HG02759 (cell line): ENCODE measurements at regions not wholly inside any gene's neighbourhood (a gene's known extent, or its start where the extent isn't known, plus 50 kb on each side); places are given as distances from the start of the nearest gene placed in this dataset.
"Not testable (repeated sequence)": the region's sequence is repeated elsewhere in the genome, so short reads cannot be mapped to it uniquely, and the experiment has no call there.

Experiments
- ATAC-seq: cut with Tn5 transposase; IDR thresholded peaks from one replicate; pipeline ENCODE4 v1.9.1; 2021; ENCODE audit warnings: mild to moderate bottlenecking, moderate library complexity; ENCODE audit not compliant: unreplicated experiment

DNA sequence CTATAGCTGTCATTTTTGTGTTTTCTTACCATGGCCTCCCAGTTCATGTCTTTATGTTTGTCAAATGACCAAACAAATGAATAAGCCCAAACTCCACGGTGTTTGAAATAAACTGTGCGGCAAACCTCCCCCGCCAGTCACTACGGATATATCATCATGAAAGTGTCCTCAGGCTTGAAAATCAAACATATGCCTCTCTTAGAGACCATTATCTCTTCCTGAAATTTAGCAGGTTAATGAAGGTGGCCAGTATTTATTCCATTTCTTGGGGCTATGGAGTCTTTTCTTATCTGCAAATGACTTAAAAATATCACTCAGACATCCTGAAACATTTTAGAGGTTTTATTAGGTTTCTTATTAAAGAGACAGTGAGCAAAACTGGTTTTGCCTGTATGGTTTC, 610.3 kb upstream of the CDH5 start:
- ATAC-seq = no peak

DNA sequence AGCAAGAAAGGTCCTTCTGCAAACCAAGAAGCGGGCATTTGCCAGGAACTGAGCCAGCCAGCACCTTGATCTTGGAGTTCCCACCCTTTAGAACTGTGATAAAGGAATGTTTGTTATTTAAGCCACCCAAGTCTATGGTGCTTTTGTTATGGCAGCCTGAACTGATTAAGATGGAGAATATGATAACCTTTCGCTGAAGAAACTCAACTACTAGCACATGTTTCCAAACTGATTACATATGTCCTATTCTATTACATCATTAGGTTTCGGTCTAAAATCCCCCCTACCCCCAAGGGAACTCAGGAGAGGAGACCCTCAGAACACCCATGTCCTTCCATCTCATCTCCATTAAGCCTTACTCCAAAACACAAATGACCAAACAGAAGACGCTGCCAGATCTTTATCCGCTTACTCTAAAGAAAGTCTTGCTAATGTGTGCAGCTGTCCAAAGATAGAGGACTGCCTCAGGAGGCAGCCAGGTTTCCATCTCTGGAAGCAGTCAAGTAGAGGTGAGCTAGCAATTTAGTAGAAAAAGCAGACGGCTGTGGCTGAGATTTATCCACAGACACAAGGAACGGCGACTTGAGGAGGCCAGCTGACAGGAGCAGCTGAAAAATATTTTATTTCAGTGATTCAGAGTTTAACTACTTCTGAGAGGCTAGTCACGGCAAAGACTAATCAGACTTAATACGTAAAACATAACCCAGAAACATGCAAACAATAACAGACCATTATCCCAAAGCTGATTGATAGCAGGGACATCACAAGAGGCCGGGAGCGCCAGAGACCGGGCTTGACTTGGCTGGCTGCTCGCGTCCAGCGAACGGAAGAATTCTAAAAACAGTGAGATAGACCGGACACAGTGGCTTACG, 611.4 kb upstream of the CDH5 start:
- no peak for ATAC-seq

GRCh38 chr16:65752522-65752844, 614.0 kb upstream of the CDH5 start:
- ATAC-seq = no peak

- no peak for ATAC-seq
Observed at GRCh38 chr16:65751622-65752521, 614.6 kb upstream of the CDH5 start.

DNA sequence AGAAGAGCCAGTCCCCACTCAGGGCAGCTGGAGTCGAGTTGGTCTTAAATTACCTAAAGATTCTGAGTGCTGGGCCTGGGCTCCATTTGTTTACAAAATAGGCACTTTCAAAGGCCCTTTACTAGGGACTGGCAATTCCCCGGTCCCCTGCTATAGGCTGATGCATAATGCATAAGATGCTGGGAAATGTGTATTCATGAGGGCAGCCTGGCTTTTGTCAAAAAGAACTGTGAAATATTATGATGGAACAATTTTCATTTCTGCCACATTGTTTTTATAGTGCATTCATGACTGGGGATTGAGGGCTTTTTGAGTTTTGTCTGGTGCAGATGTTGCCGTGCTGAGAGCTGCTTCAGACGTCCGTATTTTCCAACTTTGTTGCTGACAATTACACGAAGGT, 617.0 kb upstream of the CDH5 start:
- ATAC-seq = no peak

GRCh38 chr16:65746941-65747340, 619.5 kb upstream of the CDH5 start:
- no peak for ATAC-seq

GRCh38 chr16:65745201-65745708, 621.2 kb upstream of the CDH5 start:
- ATAC-seq = no peak

DNA sequence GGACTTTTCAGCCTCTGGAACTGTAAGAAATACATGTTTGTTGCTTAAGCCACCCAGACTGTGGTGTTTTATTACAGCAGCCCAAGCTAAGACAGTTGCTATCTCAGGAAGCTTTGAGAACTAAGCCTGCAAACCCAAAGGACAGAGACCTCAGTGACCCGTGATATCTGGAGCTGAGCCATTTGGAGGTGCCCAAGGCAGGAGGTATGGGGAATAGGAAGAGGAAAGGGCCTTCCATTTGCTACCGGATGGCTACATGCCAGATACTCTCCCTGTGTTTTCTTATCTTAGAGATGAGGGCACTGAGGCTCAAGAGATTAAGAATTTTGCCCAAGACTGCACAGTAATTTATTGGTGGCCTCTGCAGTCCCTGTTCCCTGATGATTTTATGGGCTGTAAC, 622.1 kb upstream of the CDH5 start:
- ATAC-seq = no peak

- ATAC-seq = no peak
Observed at GRCh38 chr16:65743558-65743957, 621.7 kb upstream of the CDH11 start.

DNA sequence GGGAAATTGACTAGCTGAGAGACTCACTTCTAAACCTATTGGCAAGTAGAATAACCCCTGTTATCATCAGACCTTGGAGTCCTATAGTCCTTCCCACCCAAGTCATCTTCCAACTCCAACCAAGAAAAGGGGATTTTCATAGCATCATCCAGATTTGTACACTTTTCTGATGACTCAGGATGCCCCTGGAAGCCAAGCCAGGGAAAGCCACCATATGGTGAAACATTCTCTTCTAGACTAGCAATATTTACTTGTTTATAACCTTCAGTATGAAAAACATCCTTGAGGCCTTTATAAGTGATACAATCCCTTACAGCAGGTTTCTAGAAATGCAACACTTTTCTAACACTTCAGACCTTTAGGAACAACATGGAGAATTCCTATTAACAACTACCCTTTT, 618.8 kb upstream of the CDH11 start:
- no peak for ATAC-seq

- ATAC-seq = no peak
Observed at GRCh38 chr16:65739518-65739917, 617.7 kb upstream of the CDH11 start.

DNA sequence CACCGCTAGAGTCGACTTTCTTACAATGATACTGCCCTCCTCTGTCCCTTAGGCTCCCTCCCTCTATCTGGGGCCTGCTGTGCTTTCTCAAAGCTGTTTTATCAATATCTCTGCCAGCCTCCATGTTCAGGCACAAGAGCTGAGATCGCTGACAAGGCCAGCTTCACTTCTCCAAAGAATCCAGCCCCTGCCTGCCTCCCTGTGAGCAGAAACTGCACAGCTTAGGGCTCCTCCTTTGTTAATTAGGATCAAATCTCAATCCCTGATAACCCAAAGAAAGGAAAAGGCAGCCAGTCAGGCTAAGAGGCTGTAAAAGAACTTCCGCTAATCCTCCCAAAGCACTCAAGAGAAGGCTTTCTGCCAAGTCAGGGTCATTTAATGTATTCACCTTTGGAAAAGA, 616.0 kb upstream of the CDH11 start:
- no peak for ATAC-seq

GRCh38 chr16:65735615-65736014, 613.8 kb upstream of the CDH11 start:
- not testable (repeated sequence) for ATAC-seq

DNA sequence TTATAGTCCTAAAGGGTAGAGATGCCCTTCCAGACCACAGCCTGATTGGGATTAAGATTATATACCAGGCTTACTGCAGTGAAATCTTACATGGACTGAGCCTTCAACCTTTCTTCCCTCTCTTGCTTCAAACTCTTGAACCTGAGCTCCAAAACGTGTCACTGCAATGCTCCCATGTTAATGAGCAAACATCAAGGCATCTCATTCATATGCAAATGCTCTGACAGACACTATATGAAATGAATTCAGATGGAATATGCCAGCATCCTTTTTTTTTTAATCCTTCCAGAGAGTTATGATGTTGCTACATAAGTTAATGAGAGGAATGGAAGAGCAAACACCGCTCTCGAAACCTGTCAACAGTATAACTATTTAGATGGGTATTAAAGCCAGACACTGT, 611.9 kb upstream of the CDH11 start:
- no peak for ATAC-seq

DNA sequence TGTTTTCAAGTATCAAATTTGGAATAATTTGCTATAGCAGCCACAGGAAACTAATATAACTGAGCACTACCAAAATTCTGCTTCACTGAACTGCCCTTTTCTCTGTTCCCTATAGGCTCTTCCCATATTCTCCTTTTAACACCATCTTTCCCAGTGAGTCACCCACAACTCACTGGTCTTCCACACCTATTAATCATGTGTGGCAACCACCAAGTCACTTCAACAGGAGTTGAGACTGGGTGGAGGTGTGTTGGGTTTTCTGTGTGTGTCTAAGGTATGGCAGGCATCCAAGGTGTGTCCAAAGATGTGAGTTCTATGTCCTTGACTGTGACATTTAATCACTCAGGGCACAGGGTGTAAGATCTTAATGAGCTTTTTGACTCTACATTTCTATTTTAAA, 610.0 kb upstream of the CDH11 start:
- ATAC-seq = no peak

GRCh38 chr16:65728652-65729051, 606.8 kb upstream of the CDH11 start:
- ATAC-seq = no peak

DNA sequence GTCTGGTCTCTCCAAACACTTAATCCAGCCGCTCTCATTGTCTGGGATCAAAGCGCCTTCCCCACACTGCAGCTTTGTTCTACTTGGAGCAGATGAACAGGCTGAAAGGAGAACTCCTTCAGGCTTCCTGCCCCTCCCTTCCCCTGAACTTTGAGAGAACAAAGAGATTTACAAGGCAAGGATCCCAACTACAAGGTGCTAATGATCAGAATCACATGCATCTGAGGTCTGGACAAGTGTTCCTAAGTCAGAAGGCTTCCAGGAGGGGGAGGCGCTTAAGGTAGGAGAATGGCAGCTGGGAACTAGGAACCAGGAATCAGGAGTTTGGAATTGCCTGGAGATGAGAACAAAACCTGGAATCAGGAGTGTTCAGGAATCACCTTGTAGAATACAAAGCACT, 606.3 kb upstream of the CDH11 start:
- ATAC-seq = no peak

DNA sequence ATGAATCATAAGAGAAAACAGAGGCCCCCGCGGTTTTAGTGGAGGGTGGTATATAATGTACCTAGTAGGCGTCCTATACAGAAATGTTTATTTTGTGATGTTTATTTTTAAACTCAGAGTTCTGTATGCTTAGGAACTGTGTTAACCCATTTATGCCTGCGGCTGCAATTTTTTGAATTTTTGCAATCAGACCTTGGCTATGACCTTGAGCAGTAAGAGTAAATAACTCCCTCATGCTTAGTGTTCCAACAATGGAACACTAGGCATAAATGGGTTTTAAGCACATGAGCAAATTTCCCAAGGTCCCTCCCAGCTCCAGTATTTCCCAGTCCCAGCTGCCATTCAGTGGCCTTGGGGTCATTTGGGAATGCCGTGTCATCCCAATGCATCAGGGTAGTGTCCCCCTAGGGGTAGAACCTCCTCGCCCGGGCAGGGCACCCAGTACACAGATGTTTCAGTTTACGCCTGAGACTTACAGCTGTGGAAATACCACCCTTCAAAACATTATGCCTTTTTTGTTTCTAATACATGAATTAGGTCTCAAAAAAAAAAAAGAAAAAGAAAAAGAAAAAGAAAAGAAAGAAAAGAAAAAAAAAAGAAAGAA, 605.8 kb upstream of the CDH11 start:
- no peak for ATAC-seq

DNA sequence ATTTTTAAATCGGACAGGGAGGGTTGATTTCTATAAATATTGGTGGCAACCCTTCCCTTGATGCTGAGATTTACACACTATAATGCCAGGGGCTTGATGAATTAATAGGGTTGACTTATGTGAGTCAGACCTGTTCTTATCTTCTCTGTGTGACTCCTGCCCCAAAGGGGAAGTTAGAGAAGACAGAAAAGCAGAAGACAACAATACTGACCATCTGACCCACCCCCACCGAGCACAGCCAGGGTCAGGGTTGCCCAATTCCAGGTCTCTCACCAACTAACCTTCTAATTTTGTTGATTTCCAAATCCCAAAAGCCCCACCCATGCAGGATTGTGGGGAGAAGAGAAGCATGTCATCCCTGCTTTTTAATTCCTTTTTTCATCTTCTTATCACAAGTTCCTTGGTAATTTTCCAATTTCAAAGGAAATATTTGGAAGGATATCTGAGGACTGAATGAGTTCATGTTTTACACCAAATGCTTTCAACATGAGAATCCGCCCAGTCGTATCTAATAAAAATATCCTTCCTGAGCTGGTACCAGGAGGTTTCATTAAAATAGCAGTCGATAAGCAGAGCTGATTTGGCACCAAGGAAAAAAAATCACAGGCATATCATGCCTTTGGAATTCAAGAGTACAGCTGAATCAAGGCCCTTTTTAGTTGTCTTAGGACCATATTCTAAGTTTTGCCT, 603.4 kb upstream of the CDH11 start:
- ATAC-seq = no peak

DNA sequence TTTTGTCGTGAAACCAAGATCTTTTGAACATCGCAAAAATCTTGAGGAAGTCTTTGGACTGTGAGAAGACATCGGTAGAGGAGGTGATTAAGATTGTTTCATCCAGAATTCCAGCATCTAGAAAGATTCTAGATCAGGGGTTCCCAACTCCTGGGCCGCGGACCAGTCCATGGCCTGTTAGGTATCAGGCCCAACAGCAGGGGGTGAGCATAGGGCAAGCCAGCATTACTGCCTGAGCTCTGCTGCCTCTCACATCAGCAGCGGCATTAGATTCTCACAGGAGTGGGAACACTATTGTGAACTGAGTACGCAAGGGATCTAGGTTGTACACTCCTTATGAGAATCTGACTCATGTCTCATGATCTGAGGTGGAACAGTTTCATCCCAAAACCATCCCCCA, 600.6 kb upstream of the CDH11 start:
- ATAC-seq = no peak

DNA sequence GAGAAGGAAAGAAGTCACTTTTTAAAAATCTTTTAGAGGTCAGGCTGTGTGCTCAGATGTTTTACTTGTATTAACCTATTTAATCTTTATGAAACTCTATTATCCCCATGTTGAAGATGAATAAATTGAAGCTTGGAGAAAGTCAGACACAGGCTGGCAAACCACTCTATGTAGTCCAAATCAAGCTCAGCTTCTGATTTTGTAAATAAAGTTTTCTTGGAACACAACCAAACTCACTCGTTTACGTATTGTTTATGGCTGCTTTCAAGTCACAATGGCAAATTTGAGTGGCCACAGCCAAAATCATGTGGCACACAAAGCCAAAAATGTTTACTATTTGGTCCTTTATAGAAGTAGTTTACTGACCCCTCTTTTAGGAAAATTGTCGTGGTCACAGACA, 596.0 kb upstream of the CDH11 start:
- no peak for ATAC-seq
